Fibroblast of mammary gland (primary cell): ENCODE measurements at regions not wholly inside any gene's neighbourhood (a gene's known extent, or its start where the extent isn't known, plus 50 kb on each side); places are given as distances from the start of the nearest gene placed in this dataset.

ENCODE experiments used
- DNase-seq: peaks from one replicate; pipeline ENCODE4 v3.0.0-alpha.2; 2010; ENCODE audit warnings: low read depth
- H3K4me3 ChIP-seq: 2 replicates; pipeline ENCODE4 v1.5.1; 2011; ENCODE audit warnings: low read depth, mild to moderate bottlenecking, low read length, moderate library complexity; ENCODE audit not compliant: control insufficient read depth
- CTCF ChIP-seq: conservative IDR thresholded peaks from 2 replicates; pipeline ENCODE4 v1.5.1; 2011; ENCODE audit warnings: low read depth, low read length, inconsistent platforms; ENCODE audit not compliant: control insufficient read depth, insufficient read depth

DNA sequence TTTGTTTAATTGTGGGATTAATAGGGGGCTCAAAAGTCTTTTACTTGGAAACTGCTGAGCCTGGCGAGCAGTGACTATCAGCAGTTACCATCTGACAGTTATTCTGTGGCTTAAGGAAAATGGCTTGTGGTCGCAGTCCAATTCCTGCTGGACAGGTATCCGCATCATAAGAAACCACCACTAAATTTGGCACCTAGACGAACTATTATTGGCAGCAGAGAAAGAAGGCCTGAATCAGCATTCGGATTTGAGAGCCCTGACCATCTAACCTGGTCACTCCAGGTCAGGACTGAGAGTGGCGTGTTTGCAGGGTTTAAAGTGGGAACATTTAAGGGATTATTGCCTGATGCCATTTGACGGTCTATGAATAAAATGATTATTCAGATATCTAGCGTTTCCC is 146.4 kb downstream of the RPS12 start:
- H3K4me3 ChIP-seq = no peak overlapping the region
- no peak for DNase-seq
- TF ChIP-seq CTCF = no peak

DNA sequence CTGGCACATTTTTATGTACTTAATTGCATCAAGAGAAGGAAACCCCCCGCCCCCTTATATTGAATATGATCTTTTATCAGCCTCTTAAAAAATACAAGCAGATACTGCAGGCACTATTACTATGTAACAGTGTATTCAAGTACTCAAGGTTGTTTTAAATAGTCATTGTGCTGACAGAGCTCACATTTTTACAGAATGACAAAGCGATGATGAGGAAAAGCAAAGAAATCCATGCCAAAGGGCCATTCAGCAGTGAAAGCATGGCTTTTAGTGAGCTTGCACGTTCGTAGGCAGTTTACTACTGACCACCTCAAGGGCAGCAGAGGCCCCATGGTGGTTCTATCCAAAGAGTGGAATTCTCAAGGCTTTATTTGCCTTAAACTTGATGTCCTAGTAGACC is 146.8 kb downstream of the RPS12 start:
- DNase-seq = peak; percentile 84
- no peak for TF ChIP-seq CTCF
- no peak overlapping the region for H3K4me3 ChIP-seq

- no peak overlapping the region for H3K4me3 ChIP-seq
- TF ChIP-seq CTCF = peak; percentile 26
- no peak for DNase-seq
Measured at GRCh38 chr6:132961610-132962009, 147.2 kb downstream of the RPS12 start.

GRCh38 chr6:132962936-132963868 is 148.8 kb downstream of the RPS12 start:
- DNase-seq = peak; percentile 62
- no peak overlapping the region for H3K4me3 ChIP-seq
- peak; percentile 84 for TF ChIP-seq CTCF

DNA sequence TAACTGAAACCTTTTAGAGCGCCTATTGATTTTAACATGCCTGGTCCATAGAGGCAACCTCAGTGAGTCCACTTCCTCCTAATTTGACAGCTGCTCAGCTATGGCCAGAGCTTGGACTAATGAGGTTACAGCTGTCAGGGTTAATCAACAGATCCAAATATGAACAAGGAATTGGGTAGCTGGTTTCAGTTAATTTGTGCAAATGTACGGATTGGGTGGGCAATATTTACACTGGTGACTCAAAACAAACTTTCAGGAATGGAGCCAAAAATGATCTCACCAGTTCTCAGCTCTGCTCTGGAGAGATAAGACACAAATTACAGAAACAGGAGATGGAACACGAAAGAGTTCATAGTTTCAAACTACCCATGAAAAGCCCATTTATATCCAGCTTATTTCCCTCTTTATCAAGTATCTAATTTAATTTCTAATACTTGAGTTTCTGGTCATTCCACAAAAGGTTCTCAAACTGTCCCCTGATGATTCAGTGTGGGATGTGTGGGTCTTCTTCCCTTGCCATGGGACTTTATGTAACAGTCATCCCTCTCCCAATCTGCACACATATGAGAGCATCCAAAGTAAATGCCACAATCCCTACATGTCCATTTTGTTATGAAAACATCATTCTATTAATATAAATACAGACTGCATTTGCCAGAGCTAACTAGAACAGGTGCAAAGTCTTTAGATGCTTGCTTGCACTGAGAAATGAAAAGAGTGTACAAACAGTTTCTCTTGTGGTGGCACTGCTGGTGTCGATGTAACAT is 149.9 kb downstream of the RPS12 start:
- peak; percentile 69 for DNase-seq
- no peak overlapping the region for H3K4me3 ChIP-seq
- TF ChIP-seq CTCF = no peak

DNA sequence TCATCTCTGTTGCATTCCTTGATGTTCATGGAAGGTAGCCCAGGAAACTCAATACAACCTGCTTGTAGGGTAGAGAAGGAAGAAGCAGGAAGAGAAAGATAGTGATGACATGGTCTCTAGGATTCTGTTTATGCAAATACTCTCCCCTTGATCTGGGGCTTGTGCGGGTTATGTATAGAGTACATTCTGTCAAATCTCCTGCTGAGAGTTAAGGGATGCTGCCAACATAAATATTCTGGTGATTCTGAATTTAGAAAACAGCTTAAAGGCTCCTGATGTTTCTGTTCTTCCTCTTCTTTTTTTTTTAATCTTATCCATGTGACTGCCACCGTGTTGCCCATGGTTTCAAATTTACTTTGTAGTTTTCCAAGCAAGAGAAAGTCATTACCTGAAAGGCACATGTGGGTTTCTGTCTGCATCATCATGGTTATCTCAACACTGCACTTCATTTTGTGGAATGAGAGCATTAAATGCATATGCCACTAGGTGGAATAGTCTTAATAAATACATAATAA is 150.6 kb downstream of the RPS12 start:
- no peak overlapping the region for H3K4me3 ChIP-seq
- TF ChIP-seq CTCF = no peak
- DNase-seq = no peak
